HL-60 (cell line): ENCODE measurements at regions not wholly inside any gene's neighbourhood (a gene's known extent, or its start where the extent isn't known, plus 50 kb on each side); places are given as distances from the start of the nearest gene placed in this dataset.

Experiments
- CTCF ChIP-seq: IDR thresholded peaks from one replicate; pipeline ENCODE4 v1.5.1; 2011; ENCODE audit warnings: low read length, control low read depth, inconsistent platforms; ENCODE audit not compliant: insufficient read depth
- POLR2AphosphoS5 ChIP-seq: IDR thresholded peaks from 2 replicates; pipeline ENCODE4 v1.6.1; 2012; ENCODE audit warnings: low read depth
- REST ChIP-seq: IDR thresholded peaks from 2 replicates; pipeline ENCODE4 v1.6.1; 2012; ENCODE audit warnings: low read depth; ENCODE audit not compliant: insufficient replicate concordance
- SPI1 ChIP-seq: IDR thresholded peaks from 2 replicates; pipeline ENCODE4 v1.6.1; 2012; ENCODE audit warnings: low read depth, mild to moderate bottlenecking, borderline replicate concordance

DNA sequence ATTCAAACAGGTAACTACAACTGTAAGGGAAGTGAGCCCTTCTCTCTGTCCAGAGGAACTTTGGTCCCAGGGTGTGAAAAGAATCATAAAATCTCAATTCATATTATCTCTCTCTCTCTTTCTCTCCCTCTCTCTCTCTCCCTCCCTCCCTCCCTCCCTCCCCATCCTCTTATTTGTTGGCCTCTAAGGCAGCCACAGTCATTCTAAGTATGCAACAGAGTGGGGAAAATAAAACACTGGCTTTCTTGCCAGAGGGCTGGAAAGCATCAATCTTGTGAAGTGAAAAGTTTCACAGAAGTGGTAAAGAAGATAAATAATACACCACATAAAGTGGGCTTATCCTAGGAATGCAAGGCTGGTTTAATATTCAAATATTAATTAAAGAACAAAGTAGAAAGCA lies 95.6 kb upstream of the KCNH7 start:
- TF ChIP-seq CTCF (no peak), POLR2AphosphoS5 (no peak), SPI1 (no peak), REST (no peak)
